Neural cell (in vitro differentiated cells): ENCODE measurements at regions not wholly inside any gene's neighbourhood (a gene's known extent, or its start where the extent isn't known, plus 50 kb on each side); places are given as distances from the start of the nearest gene placed in this dataset.

Experiments
- EP300 ChIP-seq: fragments of 450-650 bp; conservative IDR thresholded peaks from 2 replicates; pipeline ENCODE4 v1.6.1; 2014; ENCODE audit warnings: antibody characterized with exemption, mild to moderate bottlenecking, moderate library complexity; ENCODE audit not compliant: poor library complexity, severe bottlenecking
- EZH2 ChIP-seq: fragments of 200-600, 300-800 bp; shearing (Covaris generic), sonication (generic); IDR thresholded peaks from 2 replicates; pipeline ENCODE4 v1.6.1; 2014; ENCODE audit warnings: antibody characterized with exemption, low read length, borderline replicate concordance, mild to moderate bottlenecking; ENCODE audit not compliant: insufficient read depth, poor library complexity, severe bottlenecking
- POLR2AphosphoS5 ChIP-seq: IDR thresholded peaks from 2 replicates; pipeline ENCODE4 v1.6.1; 2012
- REST ChIP-seq: IDR thresholded peaks from 2 replicates; pipeline ENCODE4 v1.6.1; 2012; ENCODE audit warnings: borderline replicate concordance
- TF ChIP-seq, protein P1 (sequence below): fragments of 450-650 bp; IDR thresholded peaks from 2 replicates; pipeline ENCODE4 v1.5.1; 2014; ENCODE audit warnings: antibody characterized with exemption, mild to moderate bottlenecking, moderate library complexity; ENCODE audit not compliant: poor library complexity, severe bottlenecking

DNA sequence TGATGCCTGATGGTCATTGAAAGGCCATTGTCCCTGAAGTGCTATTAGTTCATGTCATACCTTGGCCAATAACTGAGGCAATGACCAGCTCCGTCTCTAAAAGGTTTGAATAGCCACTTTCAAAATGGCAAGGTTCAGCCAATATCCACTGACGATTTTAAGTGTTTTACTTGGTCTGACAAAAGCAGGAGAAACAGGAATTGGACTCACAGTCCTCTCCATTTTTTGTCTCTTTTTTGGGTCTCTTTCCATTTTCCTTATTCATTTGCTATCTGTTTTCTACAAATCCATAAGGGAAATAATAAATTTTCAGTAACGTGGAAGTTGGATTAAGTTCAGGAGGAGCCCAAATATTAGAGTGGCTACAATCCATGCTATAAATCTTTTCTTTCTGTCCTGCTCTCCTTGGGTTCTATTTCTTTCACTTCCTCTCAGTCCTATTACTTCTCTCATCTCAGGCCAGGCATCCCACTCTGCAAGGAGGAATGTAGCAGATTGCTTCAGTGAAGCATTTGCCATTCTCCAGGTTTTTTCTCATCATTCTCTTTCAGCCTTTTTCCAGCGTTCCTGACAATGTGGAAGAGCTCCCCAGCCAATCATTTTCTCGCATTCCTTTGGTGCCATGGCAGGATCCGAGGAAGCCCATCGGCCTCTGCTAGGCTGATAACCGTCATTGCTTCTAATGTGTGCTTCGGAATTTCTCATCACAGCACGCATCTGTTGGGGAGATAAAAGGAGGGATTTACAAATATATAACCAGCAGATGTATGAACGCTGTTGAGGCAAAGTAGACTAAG is 414.5 kb downstream of the ADGRL2 start:
- TF ChIP-seq, protein P1, sequence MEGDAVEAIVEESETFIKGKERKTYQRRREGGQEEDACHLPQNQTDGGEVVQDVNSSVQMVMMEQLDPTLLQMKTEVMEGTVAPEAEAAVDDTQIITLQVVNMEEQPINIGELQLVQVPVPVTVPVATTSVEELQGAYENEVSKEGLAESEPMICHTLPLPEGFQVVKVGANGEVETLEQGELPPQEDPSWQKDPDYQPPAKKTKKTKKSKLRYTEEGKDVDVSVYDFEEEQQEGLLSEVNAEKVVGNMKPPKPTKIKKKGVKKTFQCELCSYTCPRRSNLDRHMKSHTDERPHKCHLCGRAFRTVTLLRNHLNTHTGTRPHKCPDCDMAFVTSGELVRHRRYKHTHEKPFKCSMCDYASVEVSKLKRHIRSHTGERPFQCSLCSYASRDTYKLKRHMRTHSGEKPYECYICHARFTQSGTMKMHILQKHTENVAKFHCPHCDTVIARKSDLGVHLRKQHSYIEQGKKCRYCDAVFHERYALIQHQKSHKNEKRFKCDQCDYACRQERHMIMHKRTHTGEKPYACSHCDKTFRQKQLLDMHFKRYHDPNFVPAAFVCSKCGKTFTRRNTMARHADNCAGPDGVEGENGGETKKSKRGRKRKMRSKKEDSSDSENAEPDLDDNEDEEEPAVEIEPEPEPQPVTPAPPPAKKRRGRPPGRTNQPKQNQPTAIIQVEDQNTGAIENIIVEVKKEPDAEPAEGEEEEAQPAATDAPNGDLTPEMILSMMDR, result no peak
- TF ChIP-seq EZH2 (no peak), POLR2AphosphoS5 (no peak), EP300 (no peak), REST (no peak)
